ENCODE measurements at regions not wholly inside any gene's neighbourhood (a gene's known extent, or its start where the extent isn't known, plus 50 kb on each side); places are given as distances from the start of the nearest gene placed in this dataset.

GRCh38 chr3:22373827-22374226 is 622.8 kb upstream of the ZNF385D start:
- no peak overlapping the region for H3K27ac ChIP-seq (ENCODE audit: extremely low read depth, low read depth, low read length)

More at GRCh38 chr3:22373827-22374226, 622.8 kb upstream of the ZNF385D start:
- DNase-seq (ENCODE audit: extremely low read depth in 1 of 4, low spot score in 3 of 4) (no peak), ATAC-seq (no peak), FAIRE-seq (no peak)
- no peaks in the 10 kb centered on the region for H3K9me3 ChIP-seq (replicated peaks; ENCODE audit: control insufficient read depth, insufficient read depth, low read depth, low read length)
- no peaks in the 10 kb centered on the region for H4K20me1 ChIP-seq (replicated peaks; ENCODE audit: control insufficient read depth, insufficient read depth, low read length)
- TF ChIP-seq ESRRB (CRISPR knock-in tag; IDR thresholded peaks at IDR 0.05; ENCODE audit: borderline replicate concordance) (no peak), ZBTB1 (CRISPR knock-in tag; IDR thresholded peaks at IDR 0.05; ENCODE audit: borderline replicate concordance, low read depth) (no peak), ATF6 (CRISPR knock-in tag; IDR thresholded peaks at IDR 0.05) (no peak), SAFB (IDR thresholded peaks at IDR 0.05; ENCODE audit: borderline replicate concordance, low read depth, low read length) (no peak), NCOR1 (IDR thresholded peaks at IDR 0.05) (no peak), STAT5B (CRISPR knock-in tag; IDR thresholded peaks at IDR 0.05) (no peak), KAT8 (IDR thresholded peaks at IDR 0.05; ENCODE audit: low read depth) (no peak), HEY1 (CRISPR knock-in tag; IDR thresholded peaks at IDR 0.05; ENCODE audit: borderline replicate concordance) (no peak), UBTF (IDR thresholded peaks at IDR 0.05; ENCODE audit: borderline replicate concordance in 1 of 2, low read depth in 2 of 2, low read length in 2 of 2) (no peak), RUNX1 (IDR thresholded peaks at IDR 0.05; ENCODE audit: low read depth) (no peak), ZNF146 (CRISPR knock-in tag; IDR thresholded peaks at IDR 0.05; ENCODE audit: unreplicated experiment) (no peak), NFIC (IDR thresholded peaks at IDR 0.05) (no peak), ATF2 (CRISPR knock-in tag; IDR thresholded peaks at IDR 0.05) (no peak)
- CTCF ChIA-PET (ENCODE audit: low intra/inter-chr PET ratio), result no interaction called here
- intact Hi-C loops (cut with micrococcal nuclease), result no loop called here
- in situ Hi-C loops (cut with MboI), result no loop called here
- no peak overlapping the region for H3K4me2 ChIP-seq (ENCODE audit: insufficient read depth, low read length)
- 4% methylated on average over 3 of the region's 3 CpGs for WGBS (ENCODE audit: insufficient coverage, low coverage, missing lambda C conversion rate)
- no peak overlapping the region for H3K9ac ChIP-seq (ENCODE audit: insufficient read depth in 1 of 2, low read depth in 2 of 2, low read length in 2 of 2)
- no peak overlapping the region for H3K4me3 ChIP-seq
- H3K79me2 ChIP-seq (ENCODE audit: control insufficient read depth, insufficient read depth, low read length), result no peaks in the 10 kb centered on the region
- H3K9me1 ChIP-seq (ENCODE audit: control insufficient read depth, insufficient read depth, low read length), result no peaks in the 10 kb centered on the region
- no TSS peak for BruUV-seq (replicated peaks)
- H2AFZ ChIP-seq (ENCODE audit: low read depth, low read length), result no peak overlapping the region
- H3K36me3 ChIP-seq (ENCODE audit: control insufficient read depth, insufficient read depth, low read length), result no peaks in the 10 kb centered on the region
- no peaks in the 10 kb centered on the region for H3K4me1 ChIP-seq (replicated peaks in 1 of 2; ENCODE audit: control insufficient read depth in 2 of 2, insufficient read depth in 2 of 2, low read length in 2 of 2)
- POLR2A ChIA-PET, result no interaction called here
- H3K27me3 ChIP-seq (ENCODE audit: control insufficient read depth in 2 of 2, insufficient read depth in 2 of 2, low read length in 2 of 2), result no peaks in the 10 kb centered on the region
